ENCODE measurements at regions not wholly inside any gene's neighbourhood (a gene's known extent, or its start where the extent isn't known, plus 50 kb on each side); places are given as distances from the start of the nearest gene placed in this dataset.

GRCh38 chr3:139217633-139218032 is 126.2 kb upstream of the MRPS22 start:
- no CpG with 5 or more reads among the region's 3 CpGs for WGBS, 2 experiments (ENCODE audit: extremely low coverage in 2 of 2, insufficient read length in 1 of 2)

More at GRCh38 chr3:139217633-139218032, 126.2 kb upstream of the MRPS22 start:
- Histone ChIP-seq H3K36me3 (ENCODE audit: control insufficient read depth, insufficient read depth, low read length) (no peaks in the 10 kb centered on the region), H2AK9ac (replicated peaks; ENCODE audit: low read depth, low read length, poor library complexity) (no peak overlapping the region), H4K20me1 (ENCODE audit: insufficient read depth, low read length) (no peaks in the 10 kb centered on the region), H3K27ac (ENCODE audit: insufficient read depth, low read length) (no peak overlapping the region), H3K9ac (ENCODE audit: low read depth, low read length) (no peak overlapping the region), H2AK5ac (ENCODE audit: low read depth, low read length) (no peak overlapping the region), H3K18ac (ENCODE audit: low read depth, low read length) (no peak overlapping the region), H2AFZ (replicated peaks; ENCODE audit: low read length, poor library complexity) (no peak overlapping the region), H4K91ac (ENCODE audit: insufficient read depth, low read depth, low read length) (no peak overlapping the region), H2BK20ac (ENCODE audit: low read depth, low read length) (no peak overlapping the region), H3K9me1 (ENCODE audit: insufficient read depth, low read length) (no peaks in the 10 kb centered on the region), H3K4me1 (ENCODE audit: control insufficient read depth, insufficient read depth, low read length) (no peaks in the 10 kb centered on the region), H3K4me2 (ENCODE audit: low read depth, low read length) (no peak overlapping the region), H2BK120ac (ENCODE audit: low read depth, low read length) (no peak overlapping the region), H4K5ac (ENCODE audit: low read depth, low read length) (no peak overlapping the region), H4K8ac (ENCODE audit: low read depth in 2 of 2, low read length in 2 of 2) (no peak overlapping the region), H3K23ac (ENCODE audit: low read depth, low read length) (no peak overlapping the region), H3K27me3 (ENCODE audit: control insufficient read depth, insufficient read depth, low read length) (peaks cover 18% of the 10 kb centered on the region), H3K14ac (replicated peaks; ENCODE audit: low read depth, low read length) (no peak overlapping the region), H3K9me3 (ENCODE audit: control insufficient read depth, insufficient read depth, low read length) (no peaks in the 10 kb centered on the region), H3K4me3 (ENCODE audit: insufficient read depth, low read depth, low read length) (no peak overlapping the region), H2BK5ac (ENCODE audit: low read depth, low read length, poor library complexity, severe bottlenecking) (no peak overlapping the region), H3K79me1 (ENCODE audit: low read depth in 1 of 2, low read length in 2 of 2) (no peaks in the 10 kb centered on the region), H3K4ac (ENCODE audit: low read depth, low read length) (no peak overlapping the region), H3K56ac (ENCODE audit: extremely low read depth, insufficient read depth, low read length) (no peak overlapping the region), H2BK15ac (ENCODE audit: low read depth, low read length) (no peak overlapping the region)
- BruUV-seq (replicated peaks), result no TSS peak
- TF ChIP-seq MAZ (IDR thresholded peaks at IDR 0.05; ENCODE audit: borderline replicate concordance, low read depth, low read length), result no peak
- no peak for TF ChIP-seq CHD1 (IDR thresholded peaks at IDR 0.05; ENCODE audit: low read depth, low read length)
- no peak for TF ChIP-seq SMC3 (IDR thresholded peaks at IDR 0.05; ENCODE audit: low read depth, low read length)
- TF ChIP-seq CTCF (conservative IDR thresholded peaks at IDR 0.05; ENCODE audit: low read depth, low read length), result no peak
- no peak for TF ChIP-seq RFX5 (IDR thresholded peaks at IDR 0.05; ENCODE audit: low read depth, low read length)
- TF ChIP-seq RAD21 (IDR thresholded peaks at IDR 0.05; ENCODE audit: low read length), result no peak
- TF ChIP-seq MXI1 (IDR thresholded peaks at IDR 0.05; ENCODE audit: borderline replicate concordance, low read depth, low read length), result no peak
- TF ChIP-seq POLR2A (IDR thresholded peaks at IDR 0.05; ENCODE audit: low read depth, low read length), result no peak
- TF ChIP-seq CEBPB (IDR thresholded peaks at IDR 0.05; ENCODE audit: low read depth, low read length), result no peak
- no peak for TF ChIP-seq ELK1 (IDR thresholded peaks at IDR 0.05; ENCODE audit: borderline replicate concordance, low read depth, low read length)
- no peak for TF ChIP-seq BHLHE40 (IDR thresholded peaks at IDR 0.05; ENCODE audit: low read depth, low read length)
- TF ChIP-seq RCOR1 (IDR thresholded peaks at IDR 0.05; ENCODE audit: insufficient replicate concordance, low read length), result no peak
- TF ChIP-seq USF2 (IDR thresholded peaks at IDR 0.05; ENCODE audit: low read depth, low read length), result no peak
- no peak for TF ChIP-seq NFE2L2 (IDR thresholded peaks at IDR 0.05; ENCODE audit: low read depth, low read length)
- TF ChIP-seq MAFK (IDR thresholded peaks at IDR 0.05; ENCODE audit: low read depth, low read length), result no peak
- no peak for TF ChIP-seq FOS (IDR thresholded peaks at IDR 0.05; ENCODE audit: low read depth, low read length)
- in situ Hi-C loops (cut with MboI; ENCODE audit: low sequenced_read_pairs), result no loop called here
- ChIA-PET CTCF (no interaction called here), POLR2A (ENCODE audit: unreplicated experiment) (no interaction called here)
- intact Hi-C loops (cut with micrococcal nuclease), result no loop called here
- ATAC-seq (ENCODE audit: low read depth) (no peak), DNase-seq (no peak)
- dilution Hi-C loops (cut with HindIII; ENCODE audit: low sequenced_read_pairs, unreplicated experiment), result no loop called here

Measured in IMR-90 (cell line).